B cell (primary cell): ENCODE measurements at regions not wholly inside any gene's neighbourhood (a gene's known extent, or its start where the extent isn't known, plus 50 kb on each side); places are given as distances from the start of the nearest gene placed in this dataset.

Source experiments
- ATAC-seq: fragments of 200-7000 bp; cut with Tn5 transposase; one replicate; pipeline ENCODE4 v1.10.0; 2021; ENCODE audit warnings: low read depth, mild to moderate bottlenecking, moderate number of reproducible peaks, moderate library complexity
- CTCF ChIA-PET: fragments of 350-600 bp; sonication (Branson Sonifier 250); formaldehyde crosslinking; loops from one replicate; lab custom pipeline; 2021; ENCODE audit warnings: antibody characterized with exemption, inconsistent platforms; lab: Charles Lee
- POLR2A ChIA-PET: fragments of 350-600 bp; sonication (Branson Sonifier 250); formaldehyde crosslinking; loops from one replicate; lab custom pipeline; 2021; ENCODE audit warnings: antibody characterized with exemption; lab: Charles Lee
- DNase-seq: peaks from one replicate; pipeline ENCODE4 v3.0.0; 2013
- H2AFZ ChIP-seq: 2 replicates; pipeline ENCODE4 v1.6.1; 2012; ENCODE audit warnings: mild to moderate bottlenecking, low read depth, low read length; ENCODE audit not compliant: insufficient read depth, poor library complexity, severe bottlenecking
- H3K27ac ChIP-seq, 2 donors: 1 replicate in 1 of 2; 2 replicates in 1 of 2; pipeline ENCODE4 v1.5.1; 2012 to 2013; ENCODE audit warnings: low read length in 2 of 2, mild to moderate bottlenecking in 2 of 2, moderate library complexity in 1 of 2
- H3K27me3 ChIP-seq, 4 experiments: fragments of 200-600 bp in 1 of 4; sonication (generic) in 1 of 4; replicated peaks in 1 of 4; 1 replicate in 2 of 4; 2 replicates in 2 of 4; pipeline versions ENCODE4 v1.6.1 to v1.7.0; 2013 to 2016; ENCODE audit warnings: low read length in 3 of 4, mild to moderate bottlenecking in 2 of 4, mixed read lengths in 1 of 4, moderate library complexity in 1 of 4; ENCODE audit not compliant: insufficient read depth in 4 of 4, control insufficient read depth in 3 of 4; ENCODE audit errors: control extremely low read depth in 1 of 4
- H3K36me3 ChIP-seq, 2 experiments: replicated peaks in 1 of 2; 1 replicate in 1 of 2; 2 replicates in 1 of 2; pipeline versions ENCODE4 v1.6.1 to v1.7.1; 2013; ENCODE audit warnings: low read length in 1 of 2; ENCODE audit not compliant: insufficient read depth in 2 of 2, control insufficient read depth in 1 of 2; ENCODE audit errors: control extremely low read depth in 1 of 2, extremely low read depth in 1 of 2
- H3K4me1 ChIP-seq, 2 donors: fragments of 200-600 bp in 1 of 2; sonication (generic) in 1 of 2; 1 replicate in 1 of 2; 2 replicates in 1 of 2; pipeline versions ENCODE4 v1.5.1 to v1.6.1; 2013 to 2017; ENCODE audit warnings: low read length in 2 of 2; ENCODE audit not compliant: control insufficient read depth in 2 of 2, insufficient read depth in 2 of 2
- H3K4me2 ChIP-seq: replicated peaks from 2 replicates; pipeline ENCODE3; 2012; ENCODE audit warnings: mild to moderate bottlenecking, low read depth, low read length; ENCODE audit not compliant: poor library complexity, severe bottlenecking
- H3K4me3 ChIP-seq, 5 experiments: fragments of 200-600 bp in 1 of 5; sonication (generic) in 1 of 5; 1 replicate in 3 of 5; 2 replicates in 2 of 5; pipeline versions ENCODE4 v1.5.1 to v1.7.0; 2011 to 2016; ENCODE audit warnings: low read length in 4 of 5, mild to moderate bottlenecking in 4 of 5, low read depth in 2 of 5, control low read depth in 1 of 5, moderate library complexity in 1 of 5; ENCODE audit not compliant: insufficient read depth in 1 of 5; ENCODE audit errors: control extremely low read depth in 1 of 5, extremely low read depth in 1 of 5
- H3K79me2 ChIP-seq: fragments of 200-600 bp; sonication (generic); one replicate; pipeline ENCODE4 v1.6.0; 2016; ENCODE audit warnings: low read length; ENCODE audit not compliant: control insufficient read depth, insufficient read depth
- H3K9ac ChIP-seq: fragments of 200-600 bp; sonication (generic); 2 replicates; pipeline ENCODE4 v1.6.1; 2017; ENCODE audit warnings: mild to moderate bottlenecking, low read length, moderate library complexity
- H3K9me3 ChIP-seq, 3 donors: one replicate each; pipeline versions ENCODE4 v1.6.1 to v1.7.1; 2013; ENCODE audit warnings: low read length in 2 of 3; ENCODE audit not compliant: control insufficient read depth in 2 of 3, insufficient read depth in 1 of 3; ENCODE audit errors: control extremely low read depth in 1 of 3
- H4K20me1 ChIP-seq: 2 replicates; pipeline ENCODE4 v1.6.0; 2012; ENCODE audit warnings: mild to moderate bottlenecking, low read length; ENCODE audit not compliant: insufficient read depth, control insufficient read depth, poor library complexity, severe bottlenecking
- H3K27ac Mint-ChIP-seq: one replicate; pipeline ENCODE4 v1.8.0; 2021; ENCODE audit warnings: mixed read lengths
- H3K27me3 Mint-ChIP-seq: one replicate; pipeline ENCODE4 v1.8.0; 2021; ENCODE audit warnings: mixed read lengths
- H3K4me1 Mint-ChIP-seq: one replicate; pipeline ENCODE4 v1.8.0; 2021; ENCODE audit warnings: mixed read lengths
- H3K4me3 Mint-ChIP-seq: one replicate; pipeline ENCODE4 v1.8.0; 2021; ENCODE audit warnings: mixed read lengths
- H3K9me3 Mint-ChIP-seq: one replicate; pipeline ENCODE4 v1.8.0; 2022; ENCODE audit warnings: mixed read lengths; ENCODE audit not compliant: insufficient read depth
- CTCF ChIP-seq: fragments of 200-600 bp; IDR thresholded peaks from one replicate; pipeline ENCODE4 v1.8.0; 2022; ENCODE audit warnings: antibody characterized with exemption, mild to moderate bottlenecking
- EZH2 ChIP-seq: IDR thresholded peaks from 2 replicates; pipeline ENCODE4 v1.6.1; 2012; ENCODE audit warnings: borderline replicate concordance, low read depth, mild to moderate bottlenecking, moderate library complexity, low read length; ENCODE audit not compliant: insufficient read depth, poor library complexity, severe bottlenecking
- WGBS: methylation state at CpG from one replicate; pipeline ENCODE4 v1.1.5; 2013; ENCODE audit warnings: missing lambda C conversion rate; ENCODE audit not compliant: insufficient coverage; 5-methylcytosine and 5-hydroxymethylcytosine counted together
- intact Hi-C: fragments of 100-400 bp; cut with micrococcal nuclease; formaldehyde crosslinking; loops from one replicate; pipeline ENCODE4 v1.10.0; 2022

GRCh38 chr3:161977063-161977462, 480.5 kb downstream of the OTOL1 start:
- TF ChIP-seq CTCF: no peak
- no peak for TF ChIP-seq EZH2
- H3K27me3 Mint-ChIP-seq: no peaks in the 10 kb centered on the region
- no peak overlapping the region for H3K4me3 Mint-ChIP-seq
- ATAC-seq (no peak), DNase-seq (no peak)
- no peak overlapping the region for H3K27ac Mint-ChIP-seq
- H3K27me3 ChIP-seq: no peaks in the 10 kb centered on the region
- H3K9me3 Mint-ChIP-seq: no peaks in the 10 kb centered on the region
- no peaks in the 10 kb centered on the region for H3K36me3 ChIP-seq
- no peak overlapping the region for H3K27ac ChIP-seq
- peaks cover 0 to 26% (median 0%) of the 10 kb centered on the region in 3 donors for H3K9me3 ChIP-seq
- intact Hi-C loops: no loop called here
- H3K4me3 ChIP-seq: no peak overlapping the region
- no peak overlapping the region for H3K9ac ChIP-seq
- no peaks in the 10 kb centered on the region for H3K4me1 ChIP-seq
- H4K20me1 ChIP-seq: no peaks in the 10 kb centered on the region
- no peaks in the 10 kb centered on the region for H3K79me2 ChIP-seq
- H3K4me2 ChIP-seq: no peak overlapping the region
- no peak overlapping the region for H2AFZ ChIP-seq
- WGBS: no CpG with 5 or more reads among the region's 1 CpG
- no peaks in the 10 kb centered on the region for H3K4me1 Mint-ChIP-seq
- ChIA-PET POLR2A (no interaction called here), CTCF (no interaction called here)

GRCh38 chr3:161977850-161978249, 481.2 kb downstream of the OTOL1 start:
- Mint-ChIP-seq H3K9me3 (no peaks in the 10 kb centered on the region), H3K4me3 (no peak overlapping the region), H3K27me3 (no peaks in the 10 kb centered on the region), H3K4me1 (no peaks in the 10 kb centered on the region), H3K27ac (no peak overlapping the region)
- Histone ChIP-seq H3K4me1 (no peaks in the 10 kb centered on the region), H3K4me3 (no peak overlapping the region), H3K27ac (no peak overlapping the region), H3K9me3 (peaks cover 0 to 31% (median 0%) of the 10 kb centered on the region in 3 donors), H3K4me2 (no peak overlapping the region), H3K79me2 (no peaks in the 10 kb centered on the region), H2AFZ (no peak overlapping the region), H3K36me3 (no peaks in the 10 kb centered on the region), H3K27me3 (no peaks in the 10 kb centered on the region), H3K9ac (no peak overlapping the region), H4K20me1 (no peaks in the 10 kb centered on the region)
- ATAC-seq: no peak
- DNase-seq: no peak
- CTCF ChIA-PET: no interaction called here
- TF ChIP-seq EZH2: no peak
- no peak for TF ChIP-seq CTCF
- 91% methylated on average over 9 of the region's 9 CpGs for WGBS
- POLR2A ChIA-PET: no interaction called here
- intact Hi-C loops: no loop called here
